Endometrial microvascular endothelial cells (primary cell): ENCODE measurements at regions not wholly inside any gene's neighbourhood (a gene's known extent, or its start where the extent isn't known, plus 50 kb on each side); places are given as distances from the start of the nearest gene placed in this dataset.
"Not testable (repeated sequence)": the region's sequence is repeated elsewhere in the genome, so short reads cannot be mapped to it uniquely, and the experiment has no call there.

Experiments
- in situ Hi-C: cut with HindIII; loops from 2 replicates; pipeline ENCODE4 v1.10.0; 2017; ENCODE audit warnings: low sequenced_read_pairs, low pct_unique_long_range_greater_than_20kb; ENCODE audit errors: inconsistent ontology term

GRCh38 chr1:199205740-199206441 is 567.1 kb downstream of the PTPRC start:
- in situ Hi-C loops: no loop called here

DNA sequence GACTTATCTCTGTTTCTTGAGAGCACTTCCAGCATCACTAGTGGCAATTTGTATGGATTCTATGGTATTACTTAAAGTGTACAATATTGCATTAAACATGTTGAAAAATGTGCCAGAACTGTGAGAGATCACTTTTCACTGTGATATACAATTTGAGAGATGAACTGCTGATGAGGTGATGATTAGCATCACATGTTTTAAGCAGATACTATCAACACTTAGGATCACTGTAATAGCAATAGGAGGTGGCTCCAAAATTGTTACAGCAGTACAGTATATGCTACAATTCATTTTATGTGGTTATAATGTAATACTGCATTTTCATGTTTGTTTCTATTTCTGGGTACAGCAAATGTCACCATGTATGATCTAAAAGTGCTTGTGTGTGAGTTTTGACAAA is 570.0 kb downstream of the PTPRC start:
- in situ Hi-C loops: no loop called here

DNA sequence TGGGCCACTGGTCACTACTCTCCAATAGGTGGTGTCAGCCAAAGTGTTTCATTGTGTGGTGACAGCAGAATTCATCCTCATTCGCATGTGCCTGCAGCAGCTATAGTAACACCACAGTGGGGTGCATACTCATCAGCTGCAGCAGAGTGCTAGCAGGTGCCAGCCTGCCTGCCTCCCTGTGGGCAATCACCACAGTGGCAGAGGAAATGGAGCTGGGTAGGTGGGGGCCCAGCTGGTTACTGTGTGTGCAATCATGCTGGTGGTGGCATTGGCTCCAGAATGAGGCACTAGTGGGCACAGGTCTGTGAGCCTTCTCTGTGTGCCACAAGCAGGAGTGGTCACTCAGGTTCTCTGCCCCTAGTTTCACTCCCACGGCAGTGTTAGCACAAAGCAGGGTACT is 579.2 kb downstream of the PTPRC start:
- in situ Hi-C loops: no loop called here

GRCh38 chr1:199218533-199218932 is 579.7 kb downstream of the PTPRC start:
- in situ Hi-C loops: no loop called here

GRCh38 chr1:199220031-199220430 is 581.2 kb downstream of the PTPRC start:
- in situ Hi-C loops: no loop called here

- in situ Hi-C loops: no loop called here
Measured at GRCh38 chr1:199221371-199222150, 582.7 kb downstream of the PTPRC start.

DNA sequence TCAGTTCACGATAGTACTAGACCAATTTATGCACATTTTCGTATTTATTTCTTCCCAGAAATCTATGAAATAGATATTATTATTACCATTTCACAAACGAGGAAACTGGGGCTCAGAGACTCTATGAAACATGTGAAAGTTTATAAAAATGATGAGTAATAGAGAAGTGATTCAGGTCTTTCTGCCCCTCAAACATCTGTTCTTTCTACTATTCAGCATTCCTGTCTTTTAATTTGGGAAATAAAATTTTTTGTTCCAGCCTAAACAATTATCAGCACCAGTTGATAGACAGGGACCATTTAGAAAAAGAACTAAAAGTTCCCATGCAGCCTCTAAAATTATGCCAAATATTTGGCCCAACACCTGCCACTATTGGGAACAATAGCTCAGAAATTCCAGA is 585.1 kb downstream of the PTPRC start:
- in situ Hi-C loops: no loop called here

- in situ Hi-C loops: no loop called here
Measured at GRCh38 chr1:199226163-199226562, 587.3 kb downstream of the PTPRC start.

GRCh38 chr1:199242147-199242546 is 603.3 kb downstream of the PTPRC start:
- in situ Hi-C loops: no loop called here

DNA sequence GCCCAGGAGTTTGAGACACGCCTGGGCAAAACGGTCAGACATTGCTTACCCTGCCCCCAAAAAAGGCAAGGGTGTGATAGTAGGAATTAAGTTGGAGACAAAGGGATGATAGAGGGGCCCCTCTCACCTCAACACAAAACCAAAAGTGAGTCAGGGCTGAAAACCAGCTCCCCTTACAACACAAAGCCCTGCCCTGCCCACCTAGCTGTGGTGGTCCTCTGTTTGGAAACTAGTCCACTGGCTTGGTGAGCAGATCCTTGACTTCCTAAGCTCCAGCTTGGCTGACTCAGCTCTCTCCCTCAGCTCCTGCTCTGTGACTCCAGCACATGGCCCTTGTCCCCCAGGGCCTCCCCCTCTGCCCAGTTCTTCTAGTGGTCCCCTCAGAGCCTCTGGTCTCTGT is 603.8 kb downstream of the PTPRC start:
- in situ Hi-C loops: no loop called here

GRCh38 chr1:199243423-199244061 is 604.7 kb downstream of the PTPRC start:
- in situ Hi-C loops: no loop called here

GRCh38 chr1:199245946-199246345 is 607.1 kb downstream of the PTPRC start:
- in situ Hi-C loops: no loop called here

DNA sequence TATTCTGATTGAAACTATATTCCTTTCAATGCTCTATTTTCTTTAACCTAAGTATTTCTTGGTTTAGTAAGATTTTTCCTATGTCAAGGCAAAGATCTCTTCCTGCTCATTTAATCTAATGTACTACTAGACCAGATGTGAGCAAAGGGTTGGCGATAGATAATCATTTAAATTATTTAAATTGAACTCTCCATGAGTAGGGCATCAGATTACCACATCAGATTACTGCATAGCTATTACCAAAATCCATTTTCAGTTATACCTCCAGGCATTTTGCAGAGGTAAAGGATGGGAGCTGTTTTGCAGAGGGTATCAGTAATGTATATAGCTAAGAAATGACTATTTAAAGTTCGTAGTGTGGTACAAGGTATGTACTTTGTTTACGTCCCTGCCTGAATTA is 607.9 kb downstream of the PTPRC start:
- in situ Hi-C loops: no loop called here

DNA sequence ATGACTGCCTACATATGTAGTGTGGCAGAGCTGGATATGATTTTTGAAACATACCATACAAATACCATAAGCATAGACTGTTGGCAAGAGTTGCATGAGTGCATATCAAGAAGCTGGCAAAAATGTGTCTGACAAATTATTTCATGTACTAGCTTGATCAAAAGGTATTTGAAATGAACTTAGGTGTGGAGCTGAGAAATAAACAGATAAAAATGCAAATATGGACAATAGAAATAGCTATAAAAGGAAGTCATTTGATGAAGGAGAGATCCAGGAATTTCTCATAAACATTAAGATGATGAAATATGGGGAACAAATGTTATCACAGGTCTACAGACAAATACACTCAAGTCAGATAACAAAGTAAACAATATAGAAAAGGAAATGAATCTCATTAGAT is 609.1 kb downstream of the PTPRC start:
- in situ Hi-C loops: no loop called here

DNA sequence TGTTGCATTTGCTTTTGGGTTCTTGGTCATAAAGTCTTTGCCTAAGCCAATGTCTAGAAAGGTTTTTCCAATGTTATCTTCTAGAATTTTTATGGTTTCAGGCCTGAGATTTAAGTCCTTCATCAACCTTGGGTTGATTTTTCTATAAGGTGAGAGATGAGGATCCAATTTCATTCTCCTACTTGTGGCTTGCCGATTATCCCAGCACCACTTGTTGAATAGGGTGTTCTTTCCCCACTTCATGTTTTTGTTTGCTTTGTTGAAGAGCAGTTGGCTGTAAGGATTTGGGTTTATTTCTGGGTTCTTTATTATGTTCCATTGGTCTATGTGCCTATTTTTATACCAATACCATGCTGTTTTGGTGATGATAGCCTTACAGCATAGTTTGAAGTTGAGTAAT is 615.2 kb downstream of the PTPRC start:
- in situ Hi-C loops: not testable (repeated sequence)

DNA sequence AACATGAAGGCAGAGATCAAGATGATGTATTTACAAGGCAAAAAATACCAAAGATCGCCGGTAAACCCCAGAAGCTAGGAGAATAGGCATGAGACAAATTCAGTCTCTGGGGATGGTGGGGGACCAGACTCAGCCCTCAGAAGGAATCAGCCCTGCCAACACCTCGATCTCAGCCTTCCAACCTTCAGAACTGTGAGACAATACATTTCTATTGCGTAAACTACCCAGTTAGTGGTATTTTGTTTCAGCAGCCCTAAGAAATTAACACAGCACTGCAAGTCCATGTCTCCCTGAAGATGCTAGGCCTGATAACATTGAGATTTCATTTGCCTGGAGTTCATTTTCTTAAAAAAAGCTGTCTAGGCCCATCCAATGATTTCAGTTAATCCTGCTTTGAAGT is 622.5 kb downstream of the PTPRC start:
- in situ Hi-C loops: no loop called here

GRCh38 chr1:199264283-199264682 is 625.4 kb downstream of the PTPRC start:
- in situ Hi-C loops: no loop called here

DNA sequence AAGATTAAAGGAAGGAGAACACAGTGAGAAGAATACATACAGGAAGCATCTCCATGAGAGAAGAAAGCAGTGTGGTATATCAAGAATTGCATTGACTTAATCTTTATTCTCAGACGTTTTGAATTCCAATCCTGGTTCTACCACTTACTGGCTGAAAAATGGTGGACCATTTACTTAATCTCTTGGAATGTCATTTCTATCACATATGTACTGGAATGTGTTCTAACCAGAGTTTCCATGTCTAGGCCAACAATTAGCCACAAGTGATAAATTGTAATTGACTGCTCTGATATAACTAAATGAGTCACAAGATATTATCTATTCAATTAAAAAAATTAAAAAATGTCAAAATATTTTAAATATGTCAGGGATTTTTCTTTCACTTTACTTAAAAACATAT is 626.1 kb downstream of the PTPRC start:
- in situ Hi-C loops: no loop called here

- in situ Hi-C loops: no loop called here
Measured at GRCh38 chr1:199265319-199265718, 626.5 kb downstream of the PTPRC start.

GRCh38 chr1:199269241-199269640 is 630.4 kb downstream of the PTPRC start:
- in situ Hi-C loops: no loop called here
